H9 (cell line): ENCODE measurements at regions not wholly inside any gene's neighbourhood (a gene's known extent, or its start where the extent isn't known, plus 50 kb on each side); places are given as distances from the start of the nearest gene placed in this dataset.

ENCODE experiments used
- DNase-seq: peaks from one replicate; pipeline ENCODE4 v3.0.0-alpha.2; 2017
- H2AFZ ChIP-seq: one replicate; pipeline ENCODE4 v1.6.1; 2013; ENCODE audit warnings: mild to moderate bottlenecking, low read length, control low read depth, moderate library complexity
- H2AK5ac ChIP-seq: 2 replicates; pipeline ENCODE4 v1.6.1; 2013; ENCODE audit warnings: low read length, control low read depth, mixed read lengths; ENCODE audit not compliant: insufficient read length
- H2BK120ac ChIP-seq: one replicate; pipeline ENCODE4 v1.6.1; 2013; ENCODE audit warnings: low read depth, mild to moderate bottlenecking, low read length, control low read depth, inconsistent platforms; ENCODE audit not compliant: poor library complexity, severe bottlenecking
- H2BK12ac ChIP-seq: 2 replicates; pipeline ENCODE4 v1.6.1; 2013; ENCODE audit warnings: low read length, control low read depth, mixed read lengths, low read depth; ENCODE audit not compliant: insufficient read length
- H2BK15ac ChIP-seq: 2 replicates; pipeline ENCODE4 v1.6.1; 2013; ENCODE audit warnings: low read depth, low read length, control low read depth
- H2BK20ac ChIP-seq: one replicate; pipeline ENCODE4 v1.6.1; 2013; ENCODE audit warnings: low read depth, mild to moderate bottlenecking, low read length, control low read depth, inconsistent platforms; ENCODE audit not compliant: poor library complexity, severe bottlenecking
- H2BK5ac ChIP-seq: 2 replicates; pipeline ENCODE4 v1.6.1; 2013; ENCODE audit warnings: low read length, control low read depth, mixed read lengths; ENCODE audit not compliant: insufficient read length
- H3K14ac ChIP-seq: 2 replicates; pipeline ENCODE4 v1.6.1; 2013; ENCODE audit warnings: low read length, control low read depth; ENCODE audit not compliant: insufficient read depth
- H3K18ac ChIP-seq: 2 replicates; pipeline ENCODE4 v1.6.1; 2013; ENCODE audit warnings: low read depth, mild to moderate bottlenecking, mixed read lengths, low read length, control low read depth; ENCODE audit not compliant: insufficient read length
- H3K23ac ChIP-seq: 2 replicates; pipeline ENCODE4 v1.6.1; 2013; ENCODE audit warnings: low read length, control low read depth, mixed read lengths, low read depth; ENCODE audit not compliant: insufficient read length
- H3K23me2 ChIP-seq: 2 replicates; pipeline ENCODE4 v1.6.1; 2013; ENCODE audit warnings: low read depth, mild to moderate bottlenecking, mixed read lengths, low read length, control low read depth; ENCODE audit not compliant: insufficient read length, poor library complexity, severe bottlenecking
- H3K27ac ChIP-seq: 2 replicates; pipeline ENCODE4 v1.5.1; 2013; ENCODE audit warnings: low read length, control low read depth, mixed read lengths, low read depth; ENCODE audit not compliant: insufficient read length
- H3K27me3 ChIP-seq: 2 replicates; pipeline ENCODE4 v1.6.1; 2013; ENCODE audit warnings: low read length, control low read depth, inconsistent platforms; ENCODE audit not compliant: insufficient read depth
- H3K4ac ChIP-seq: 2 replicates; pipeline ENCODE4 v1.6.1; 2013; ENCODE audit warnings: low read depth, mild to moderate bottlenecking, control low read depth, inconsistent platforms, low read length, moderate library complexity
- H3K4me1 ChIP-seq: 2 replicates; pipeline ENCODE4 v1.6.1; 2013; ENCODE audit warnings: low read length, control low read depth, inconsistent platforms; ENCODE audit not compliant: insufficient read depth
- H3K4me2 ChIP-seq: 2 replicates; pipeline ENCODE4 v1.6.1; 2013; ENCODE audit warnings: low read length, control low read depth, mixed read lengths; ENCODE audit not compliant: insufficient read length, insufficient read depth
- H3K56ac ChIP-seq: 2 replicates; pipeline ENCODE4 v1.6.1; 2013; ENCODE audit warnings: low read depth, mild to moderate bottlenecking, mixed read lengths, low read length, control low read depth; ENCODE audit not compliant: insufficient read length
- H3K79me1 ChIP-seq: 2 replicates; pipeline ENCODE4 v1.6.1; 2013; ENCODE audit warnings: low read depth, mild to moderate bottlenecking, moderate library complexity, low read length, control low read depth, inconsistent platforms; ENCODE audit not compliant: insufficient read depth, poor library complexity, severe bottlenecking
- H3K79me2 ChIP-seq: 2 replicates; pipeline ENCODE4 v1.6.1; 2013; ENCODE audit warnings: low read length, control low read depth, inconsistent platforms; ENCODE audit not compliant: insufficient read depth
- H3K9ac ChIP-seq: 2 replicates; pipeline ENCODE4 v1.6.1; 2013; ENCODE audit warnings: low read length, control low read depth, mixed read lengths; ENCODE audit not compliant: insufficient read length; ENCODE audit errors: extremely low read depth
- H3K9me3 ChIP-seq: one replicate; pipeline ENCODE4 v1.6.1; 2013; ENCODE audit warnings: low read depth, low read length, inconsistent platforms; ENCODE audit not compliant: control insufficient read depth
- H3T11ph ChIP-seq: one replicate; pipeline ENCODE4 v1.6.1; 2013; ENCODE audit warnings: mild to moderate bottlenecking, low read length, control low read depth, inconsistent platforms
- H4K20me1 ChIP-seq: one replicate; pipeline ENCODE4 v1.6.1; 2013; ENCODE audit not compliant: control insufficient read depth, insufficient read length, insufficient read depth
- H4K5ac ChIP-seq: 2 replicates; pipeline ENCODE4 v1.6.1; 2013; ENCODE audit warnings: low read depth, mild to moderate bottlenecking, mixed read lengths, low read length, control low read depth; ENCODE audit not compliant: insufficient read length
- H4K8ac ChIP-seq: replicated peaks from 2 replicates; pipeline ENCODE4 v1.6.1; 2013; ENCODE audit warnings: low read length, control low read depth, mixed read lengths, low read depth; ENCODE audit not compliant: insufficient read length
- H4K91ac ChIP-seq: 2 replicates; pipeline ENCODE4 v1.6.1; 2013; ENCODE audit warnings: low read depth, mild to moderate bottlenecking, moderate library complexity, mixed read lengths, low read length, control low read depth; ENCODE audit not compliant: insufficient read length
- H3K27ac Mint-ChIP-seq, 3 experiments: 2 replicates in 2 of 3; 3 replicates in 1 of 3; pipeline ENCODE4 v1.8.0; 2020 to 2021; ENCODE audit warnings: mixed read lengths in 3 of 3, mild to moderate bottlenecking in 1 of 3, moderate library complexity in 1 of 3
- H3K27me3 Mint-ChIP-seq: 2 replicates; pipeline ENCODE4 v1.8.0; 2021; ENCODE audit warnings: low read depth, mild to moderate bottlenecking, moderate library complexity, mixed read lengths
- H3K36me3 Mint-ChIP-seq, 3 experiments: 2 replicates in 2 of 3; 3 replicates in 1 of 3; pipeline ENCODE4 v1.8.0; 2020 to 2021; ENCODE audit warnings: low read depth in 3 of 3, mixed read lengths in 3 of 3; ENCODE audit not compliant: insufficient read depth in 1 of 3
- H3K4me1 Mint-ChIP-seq, 2 experiments: 2 replicates each; pipeline ENCODE4 v1.8.0; 2020; ENCODE audit warnings: mixed read lengths in 2 of 2
- H3K4me3 Mint-ChIP-seq, 2 experiments: 2 replicates in 1 of 2; 3 replicates in 1 of 2; pipeline ENCODE4 v1.8.0; 2020 to 2021; ENCODE audit warnings: mild to moderate bottlenecking in 2 of 2, mixed read lengths in 2 of 2, moderate library complexity in 1 of 2
- H3K9me3 Mint-ChIP-seq, 2 experiments: 2 replicates in 1 of 2; 3 replicates in 1 of 2; pipeline ENCODE4 v1.8.0; 2020; ENCODE audit warnings: mild to moderate bottlenecking in 2 of 2, mixed read lengths in 2 of 2, moderate library complexity in 1 of 2
- WGBS: extraction: QIAGEN DNeasy Blood & Tissue Kit; methylation state at CpG from one replicate; pipeline ENCODE4 v1.1.7; 2013; ENCODE audit warnings: missing lambda C conversion rate, low lambda C conversion rate, mixed read lengths; ENCODE audit not compliant: insufficient read length; ENCODE audit errors: extremely low coverage; 5-methylcytosine and 5-hydroxymethylcytosine counted together
- TF ChIP-seq, protein P1 (sequence below): fragments of 200-600 bp; sonication (generic); conservative IDR thresholded peaks from 3 replicates; pipeline ENCODE4 v1.8.0; 2021; ENCODE audit warnings: antibody characterized with exemption, mild to moderate bottlenecking

DNA sequence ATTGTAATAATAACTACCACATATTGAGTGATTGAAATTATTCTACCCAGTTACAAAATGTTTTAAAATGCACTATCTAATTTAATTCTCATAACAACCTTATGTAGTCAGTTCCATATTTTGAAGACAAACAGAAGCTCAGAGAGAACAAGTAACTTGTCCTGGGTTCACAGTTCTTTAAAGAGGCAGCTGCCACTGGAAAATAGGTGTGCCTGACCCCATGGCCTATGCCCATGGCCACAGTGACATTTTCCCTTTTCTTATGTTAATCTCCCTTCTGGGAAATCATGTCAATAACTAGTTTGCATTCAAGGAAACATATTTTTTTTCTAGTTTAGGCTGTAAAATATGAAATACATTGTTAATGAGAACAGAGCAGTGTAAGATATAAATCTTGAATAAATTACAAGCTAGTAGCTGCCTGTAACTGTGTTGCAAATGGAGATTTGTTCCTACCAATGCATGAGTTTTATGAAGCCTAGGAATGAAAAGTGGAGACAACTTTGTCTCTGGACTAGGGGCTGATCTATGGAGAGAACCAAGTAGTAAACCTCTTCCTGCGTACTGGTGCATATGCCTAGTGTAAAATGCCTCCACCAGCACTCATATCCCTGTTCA, 1018.0 kb downstream of the NTRK3 start:
- H3K27me3 ChIP-seq, result no peaks in the 10 kb centered on the region
- no peak overlapping the region for H3K4me2 ChIP-seq
- H3K56ac ChIP-seq, result no peak overlapping the region
- no peak overlapping the region for H3K23ac ChIP-seq
- peaks cover 0 to 5% of the 10 kb centered on the region in 2 experiments; a peak in 2 of 5 replicates for H3K9me3 Mint-ChIP-seq
- no peaks in the 10 kb centered on the region for H3K79me1 ChIP-seq
- no peak overlapping the region for H2AK5ac ChIP-seq
- H4K5ac ChIP-seq, result no peak overlapping the region
- H2AFZ ChIP-seq, result no peak overlapping the region
- H4K91ac ChIP-seq, result no peak overlapping the region
- peaks cover 4 to 5% of the 10 kb centered on the region in 2 experiments; a peak in 2 of 4 replicates for H3K4me1 Mint-ChIP-seq
- no peak overlapping the region for H3K9ac ChIP-seq
- H3K23me2 ChIP-seq, result no peaks in the 10 kb centered on the region
- H2BK120ac ChIP-seq, result no peak overlapping the region
- H3K79me2 ChIP-seq, result no peaks in the 10 kb centered on the region
- H2BK5ac ChIP-seq, result no peak overlapping the region
- H3K4me3 Mint-ChIP-seq, result no peak overlapping the region
- DNase-seq, result no peak
- H3K36me3 Mint-ChIP-seq, result peaks cover 2 to 4% (median 3%) of the 10 kb centered on the region in 3 experiments; a peak in 4 of 7 replicates
- H2BK15ac ChIP-seq, result no peak overlapping the region
- WGBS, result no CpG with 5 or more reads among the region's 1 CpG
- no peak overlapping the region for H3K27ac Mint-ChIP-seq
- H2BK20ac ChIP-seq, result no peak overlapping the region
- H3K4ac ChIP-seq, result no peak overlapping the region
- no peaks in the 10 kb centered on the region for H3K4me1 ChIP-seq
- no peaks in the 10 kb centered on the region for H3K9me3 ChIP-seq
- H3K18ac ChIP-seq, result no peak overlapping the region
- no peak overlapping the region for H2BK12ac ChIP-seq
- H3T11ph ChIP-seq, result no peak overlapping the region
- H3K14ac ChIP-seq, result no peak overlapping the region
- TF ChIP-seq, protein P1, sequence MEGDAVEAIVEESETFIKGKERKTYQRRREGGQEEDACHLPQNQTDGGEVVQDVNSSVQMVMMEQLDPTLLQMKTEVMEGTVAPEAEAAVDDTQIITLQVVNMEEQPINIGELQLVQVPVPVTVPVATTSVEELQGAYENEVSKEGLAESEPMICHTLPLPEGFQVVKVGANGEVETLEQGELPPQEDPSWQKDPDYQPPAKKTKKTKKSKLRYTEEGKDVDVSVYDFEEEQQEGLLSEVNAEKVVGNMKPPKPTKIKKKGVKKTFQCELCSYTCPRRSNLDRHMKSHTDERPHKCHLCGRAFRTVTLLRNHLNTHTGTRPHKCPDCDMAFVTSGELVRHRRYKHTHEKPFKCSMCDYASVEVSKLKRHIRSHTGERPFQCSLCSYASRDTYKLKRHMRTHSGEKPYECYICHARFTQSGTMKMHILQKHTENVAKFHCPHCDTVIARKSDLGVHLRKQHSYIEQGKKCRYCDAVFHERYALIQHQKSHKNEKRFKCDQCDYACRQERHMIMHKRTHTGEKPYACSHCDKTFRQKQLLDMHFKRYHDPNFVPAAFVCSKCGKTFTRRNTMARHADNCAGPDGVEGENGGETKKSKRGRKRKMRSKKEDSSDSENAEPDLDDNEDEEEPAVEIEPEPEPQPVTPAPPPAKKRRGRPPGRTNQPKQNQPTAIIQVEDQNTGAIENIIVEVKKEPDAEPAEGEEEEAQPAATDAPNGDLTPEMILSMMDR, result no peak
- no peak overlapping the region for H3K27ac ChIP-seq
- no peaks in the 10 kb centered on the region for H4K20me1 ChIP-seq
- H3K27me3 Mint-ChIP-seq, result no peaks in the 10 kb centered on the region
- H4K8ac ChIP-seq, result no peak overlapping the region
